ENCODE measurements at regions not wholly inside any gene's neighbourhood (a gene's known extent, or its start where the extent isn't known, plus 50 kb on each side); places are given as distances from the start of the nearest gene placed in this dataset.

GRCh38 chr14:43988989-43989388 is 518.1 kb downstream of the FSCB start:
- Histone ChIP-seq H3K4me3 (replicated peaks in 1 of 4; ENCODE audit: control extremely low read depth in 1 of 4, insufficient read depth in 1 of 4, low read depth in 3 of 4, low read length in 4 of 4) (no peak overlapping the region), H3K27me3 (ENCODE audit: control insufficient read depth, insufficient read depth, low read length) (no peaks in the 10 kb centered on the region), H3K27ac (ENCODE audit: insufficient read depth, low read length) (no peak overlapping the region), H3K9me3 (ENCODE audit: control insufficient read depth, insufficient read depth, low read depth, low read length) (no peaks in the 10 kb centered on the region), H2AFZ (ENCODE audit: low read length) (no peak overlapping the region), H4K20me1 (ENCODE audit: control insufficient read depth, extremely low read depth, insufficient read depth, low read length) (no peaks in the 10 kb centered on the region), H3K36me3 (ENCODE audit: control insufficient read depth, insufficient read depth, low read length) (no peaks in the 10 kb centered on the region), H3K9ac (ENCODE audit: insufficient read depth, low read length) (no peak overlapping the region), H3K79me2 (ENCODE audit: control insufficient read depth, insufficient read depth, low read length) (no peaks in the 10 kb centered on the region), H3K4me1 (ENCODE audit: control insufficient read depth, extremely low read depth, insufficient read depth, low read length) (no peaks in the 10 kb centered on the region), H3K4me2 (ENCODE audit: extremely low read depth, insufficient read depth, low read length) (no peak overlapping the region)
- TF ChIP-seq EZH2 (IDR thresholded peaks at IDR 0.05; ENCODE audit: low read length, missing control alignments): no peak
- no peak for TF ChIP-seq CTCF (conservative IDR thresholded peaks at IDR 0.05 in 1 of 2, IDR thresholded peaks at IDR 0.05 in 1 of 2; ENCODE audit: low read depth in 1 of 2, low read length in 2 of 2)
- DNase-seq (ENCODE audit: low read depth in 2 of 2): no peak

GRCh38 chr14:43983721-43984120 is 523.4 kb downstream of the FSCB start:
- Histone ChIP-seq H2AFZ (ENCODE audit: low read length) (no peak overlapping the region), H3K9ac (ENCODE audit: insufficient read depth, low read length) (no peak overlapping the region), H4K20me1 (ENCODE audit: control insufficient read depth, extremely low read depth, insufficient read depth, low read length) (no peaks in the 10 kb centered on the region), H3K79me2 (ENCODE audit: control insufficient read depth, insufficient read depth, low read length) (no peaks in the 10 kb centered on the region), H3K4me2 (ENCODE audit: extremely low read depth, insufficient read depth, low read length) (no peak overlapping the region), H3K27me3 (ENCODE audit: control insufficient read depth, insufficient read depth, low read length) (no peaks in the 10 kb centered on the region), H3K36me3 (ENCODE audit: control insufficient read depth, insufficient read depth, low read length) (no peaks in the 10 kb centered on the region), H3K9me3 (ENCODE audit: control insufficient read depth, insufficient read depth, low read depth, low read length) (no peaks in the 10 kb centered on the region), H3K27ac (ENCODE audit: insufficient read depth, low read length) (no peak overlapping the region), H3K4me1 (ENCODE audit: control insufficient read depth, extremely low read depth, insufficient read depth, low read length) (no peaks in the 10 kb centered on the region), H3K4me3 (replicated peaks in 1 of 4; ENCODE audit: control extremely low read depth in 1 of 4, insufficient read depth in 1 of 4, low read depth in 3 of 4, low read length in 4 of 4) (no peak overlapping the region)
- DNase-seq (ENCODE audit: low read depth in 2 of 2): no peak
- TF ChIP-seq EZH2 (IDR thresholded peaks at IDR 0.05; ENCODE audit: low read length, missing control alignments) (no peak), CTCF (conservative IDR thresholded peaks at IDR 0.05 in 1 of 2, IDR thresholded peaks at IDR 0.05 in 1 of 2; ENCODE audit: low read depth in 1 of 2, low read length in 2 of 2) (no peak)

GRCh38 chr14:43981135-43981768 is 525.8 kb downstream of the FSCB start:
- Histone ChIP-seq H3K27me3 (ENCODE audit: control insufficient read depth, insufficient read depth, low read length) (no peaks in the 10 kb centered on the region), H3K9ac (ENCODE audit: insufficient read depth, low read length) (no peak overlapping the region), H3K9me3 (ENCODE audit: control insufficient read depth, insufficient read depth, low read depth, low read length) (no peaks in the 10 kb centered on the region), H3K79me2 (ENCODE audit: control insufficient read depth, insufficient read depth, low read length) (no peaks in the 10 kb centered on the region), H3K27ac (ENCODE audit: insufficient read depth, low read length) (no peak overlapping the region), H2AFZ (ENCODE audit: low read length) (no peak overlapping the region), H3K4me1 (ENCODE audit: control insufficient read depth, extremely low read depth, insufficient read depth, low read length) (no peaks in the 10 kb centered on the region), H3K36me3 (ENCODE audit: control insufficient read depth, insufficient read depth, low read length) (no peaks in the 10 kb centered on the region), H4K20me1 (ENCODE audit: control insufficient read depth, extremely low read depth, insufficient read depth, low read length) (no peaks in the 10 kb centered on the region), H3K4me2 (ENCODE audit: extremely low read depth, insufficient read depth, low read length) (no peak overlapping the region), H3K4me3 (replicated peaks in 1 of 4; ENCODE audit: control extremely low read depth in 1 of 4, insufficient read depth in 1 of 4, low read depth in 3 of 4, low read length in 4 of 4) (no peak overlapping the region)
- no peak for TF ChIP-seq EZH2 (IDR thresholded peaks at IDR 0.05; ENCODE audit: low read length, missing control alignments)
- TF ChIP-seq CTCF (conservative IDR thresholded peaks at IDR 0.05 in 1 of 2, IDR thresholded peaks at IDR 0.05 in 1 of 2; ENCODE audit: low read depth in 1 of 2, low read length in 2 of 2): no peak
- no peak for DNase-seq (ENCODE audit: low read depth in 2 of 2)
